ENCODE measurements at regions not wholly inside any gene's neighbourhood (a gene's known extent, or its start where the extent isn't known, plus 50 kb on each side); places are given as distances from the start of the nearest gene placed in this dataset.

GRCh38 chr12:112568641-112569040 is 149.9 kb downstream of the PTPN11 start:
- H3K79me1 ChIP-seq (ENCODE audit: low read depth in 1 of 2, low read length in 2 of 2) = no peaks in the 10 kb centered on the region
- dilution Hi-C loops (cut with HindIII; ENCODE audit: low sequenced_read_pairs, unreplicated experiment) (no loop called here), in situ Hi-C loops (cut with MboI; ENCODE audit: low sequenced_read_pairs) (no loop called here), intact Hi-C loops (cut with micrococcal nuclease) (no loop called here)
- no peak overlapping the region for H3K27ac ChIP-seq (ENCODE audit: insufficient read depth, low read length)
- H3K9ac ChIP-seq (ENCODE audit: low read depth, low read length) = no peak overlapping the region
- no peak overlapping the region for H2AK9ac ChIP-seq (replicated peaks; ENCODE audit: low read depth, low read length, poor library complexity)
- ChIA-PET POLR2A (ENCODE audit: unreplicated experiment) (no interaction called here), CTCF (interaction anchor here (1.2 kb wide), 1 partner anchor 9 kb away, joined by 3 read pairs; no protein-coding TSS in a partner anchor)
- DNase-seq = no peak
- H3K4me1 ChIP-seq (ENCODE audit: control insufficient read depth, insufficient read depth, low read length) = no peaks in the 10 kb centered on the region
- BruUV-seq (replicated peaks) = no TSS peak
- no peaks in the 10 kb centered on the region; the same call in 1 of the 2 replicates for H3K27me3 ChIP-seq (ENCODE audit: control insufficient read depth, insufficient read depth, low read length)
- no peak overlapping the region for H2BK15ac ChIP-seq (ENCODE audit: low read depth, low read length)
- no peak overlapping the region for H4K8ac ChIP-seq (ENCODE audit: low read depth in 2 of 2, low read length in 2 of 2)
- H2BK5ac ChIP-seq (ENCODE audit: low read depth, low read length, poor library complexity, severe bottlenecking) = no peak overlapping the region
- H3K36me3 ChIP-seq (ENCODE audit: control insufficient read depth, insufficient read depth, low read length) = no peaks in the 10 kb centered on the region
- H3K14ac ChIP-seq (replicated peaks; ENCODE audit: low read depth, low read length) = no peak overlapping the region
- no peak overlapping the region for H3K23ac ChIP-seq (ENCODE audit: low read depth, low read length)
- H2BK20ac ChIP-seq (ENCODE audit: low read depth, low read length) = no peak overlapping the region
- H2BK120ac ChIP-seq (ENCODE audit: low read depth, low read length) = no peak overlapping the region
- no CpG with 5 or more reads among the region's 2 CpGs for WGBS, 2 experiments (ENCODE audit: extremely low coverage in 2 of 2, insufficient read length in 1 of 2)
- no peak overlapping the region for H3K4me3 ChIP-seq (ENCODE audit: insufficient read depth, low read depth, low read length)
- H3K4ac ChIP-seq (ENCODE audit: low read depth, low read length) = no peak overlapping the region
- H2AFZ ChIP-seq (replicated peaks; ENCODE audit: low read length, poor library complexity) = no peak overlapping the region
- ATAC-seq (ENCODE audit: low read depth) = no peak
- H3K56ac ChIP-seq (ENCODE audit: extremely low read depth, insufficient read depth, low read length) = no peak overlapping the region
- H2AK5ac ChIP-seq (ENCODE audit: low read depth, low read length) = no peak overlapping the region
- no peak overlapping the region for H3K18ac ChIP-seq (ENCODE audit: low read depth, low read length)
- H3K9me1 ChIP-seq (ENCODE audit: insufficient read depth, low read length) = no peaks in the 10 kb centered on the region
- TF ChIP-seq RCOR1 (IDR thresholded peaks at IDR 0.05; ENCODE audit: insufficient replicate concordance, low read length) (no peak), SMC3 (IDR thresholded peaks at IDR 0.05; ENCODE audit: low read depth, low read length) (no peak), CEBPB (IDR thresholded peaks at IDR 0.05; ENCODE audit: low read depth, low read length) (no peak), MAFK (IDR thresholded peaks at IDR 0.05; ENCODE audit: low read depth, low read length) (no peak)
- H4K91ac ChIP-seq (ENCODE audit: insufficient read depth, low read depth, low read length) = no peak overlapping the region
- no peaks in the 10 kb centered on the region for H4K20me1 ChIP-seq (ENCODE audit: insufficient read depth, low read length)
- H3K4me2 ChIP-seq (ENCODE audit: low read depth, low read length) = no peak overlapping the region
- H4K5ac ChIP-seq (ENCODE audit: low read depth, low read length) = no peak overlapping the region
- H3K9me3 ChIP-seq (ENCODE audit: control insufficient read depth, insufficient read depth, low read length) = no peaks in the 10 kb centered on the region
